ELF-1 (cell line): ENCODE measurements at regions not wholly inside any gene's neighbourhood (a gene's known extent, or its start where the extent isn't known, plus 50 kb on each side); places are given as distances from the start of the nearest gene placed in this dataset.
A peak's percentile ranks its signal among the peaks of the same experiment; 100 is the strongest.

Experiments used
- DNase-seq: peaks from one replicate; pipeline ENCODE4 v3.0.0-alpha.2; 2016; ENCODE audit warnings: low read depth, low spot score

- peak; percentile 69 for DNase-seq
These were observed 125.8 kb downstream of the MCHR2 start for GRCh38 chr6:99868074-99868702.
